ENCODE measurements at regions not wholly inside any gene's neighbourhood (a gene's known extent, or its start where the extent isn't known, plus 50 kb on each side); places are given as distances from the start of the nearest gene placed in this dataset.

DNA sequence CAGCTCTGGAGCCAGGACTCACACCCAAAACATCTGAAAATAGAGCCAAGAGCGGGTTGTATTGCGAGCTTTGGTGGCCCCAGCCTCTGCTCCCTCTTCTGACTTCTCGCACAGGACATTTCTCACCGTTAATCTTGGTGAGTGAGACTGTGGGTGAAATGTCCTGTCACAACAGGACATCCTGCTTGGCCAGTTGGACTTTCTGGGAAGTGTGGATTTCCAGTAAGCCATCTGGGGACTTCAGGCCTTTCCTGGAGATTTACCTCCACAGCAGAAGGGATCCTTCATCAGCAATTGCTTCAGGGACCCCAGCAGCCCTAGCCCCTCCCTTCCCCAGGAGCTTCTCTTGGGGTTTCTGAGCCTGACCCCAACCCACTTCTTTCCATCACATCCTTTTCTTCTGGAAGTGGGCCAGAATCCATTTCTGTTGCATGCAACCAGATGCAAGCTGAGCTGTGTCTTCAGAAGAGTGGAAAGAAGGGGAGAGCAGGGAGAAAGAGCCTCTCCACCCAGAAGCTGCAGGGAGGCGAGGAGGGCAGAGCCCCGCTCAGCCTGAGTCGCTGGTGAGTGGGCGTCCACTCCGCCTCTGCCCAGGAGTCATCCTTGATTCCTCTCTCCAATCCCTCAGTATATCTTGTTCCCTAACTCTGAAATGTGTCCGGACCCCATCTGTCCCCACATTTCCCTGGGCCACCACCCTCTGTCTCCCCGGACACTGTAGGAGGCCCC lies 50.3 kb upstream of the GADD45G start:
- DNase-seq, result no peak

DNA sequence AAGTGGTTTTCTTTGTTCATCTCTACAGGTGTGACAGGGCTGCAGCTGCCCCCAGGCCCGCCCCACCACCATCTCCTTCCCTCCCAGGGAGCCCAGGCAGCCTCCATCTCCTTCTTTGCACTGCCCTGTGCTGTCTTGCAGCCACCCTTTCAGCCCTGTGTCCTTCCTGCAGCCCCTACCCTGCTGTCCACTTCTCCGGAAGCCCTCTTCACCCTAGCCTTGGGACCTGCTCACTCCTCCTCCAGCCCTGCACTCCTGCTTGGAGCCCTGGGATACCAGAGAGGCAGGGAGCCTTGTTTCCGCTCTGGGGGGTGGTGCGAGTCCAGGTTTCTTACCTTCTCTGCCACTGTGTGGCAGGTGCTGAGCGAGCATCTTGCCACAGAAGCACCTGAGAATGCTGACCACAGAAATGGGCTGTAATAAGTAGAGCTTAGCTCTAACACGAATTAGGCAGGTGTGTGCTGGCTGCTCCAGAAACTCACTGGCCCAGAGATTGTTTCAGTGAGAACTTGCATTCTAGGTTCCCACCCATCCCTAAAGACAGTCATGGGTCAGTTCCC lies 51.3 kb upstream of the GADD45G start:
- no peak for DNase-seq

DNA sequence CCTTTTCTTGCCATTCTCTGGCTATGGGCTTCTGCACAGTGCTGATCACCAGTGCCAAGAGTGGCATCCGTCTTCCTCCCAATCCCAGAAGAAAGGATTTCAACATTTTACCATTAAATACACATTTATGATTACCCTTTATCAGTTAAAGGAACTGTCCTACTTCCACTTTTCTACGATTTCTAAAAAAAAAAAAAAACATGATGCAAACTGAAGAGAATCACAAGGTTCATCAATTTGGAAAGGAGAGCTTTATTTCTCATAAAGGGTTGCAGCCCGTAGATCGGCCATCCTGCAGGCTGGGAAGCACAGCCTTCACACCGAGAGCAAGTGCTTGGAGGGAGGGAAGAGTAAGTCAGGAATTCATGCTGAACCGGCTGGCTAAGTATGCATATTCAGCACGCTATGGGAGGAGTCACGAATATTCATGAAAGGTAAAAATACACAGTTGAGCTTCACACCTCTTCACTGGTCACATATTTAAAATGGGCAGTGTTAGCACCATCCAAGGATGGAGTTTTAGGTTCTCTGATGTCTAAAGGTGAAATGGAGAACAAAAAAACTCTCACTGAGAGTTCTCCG lies 52.5 kb upstream of the SEMA4D start:
- no peak for DNase-seq

DNA sequence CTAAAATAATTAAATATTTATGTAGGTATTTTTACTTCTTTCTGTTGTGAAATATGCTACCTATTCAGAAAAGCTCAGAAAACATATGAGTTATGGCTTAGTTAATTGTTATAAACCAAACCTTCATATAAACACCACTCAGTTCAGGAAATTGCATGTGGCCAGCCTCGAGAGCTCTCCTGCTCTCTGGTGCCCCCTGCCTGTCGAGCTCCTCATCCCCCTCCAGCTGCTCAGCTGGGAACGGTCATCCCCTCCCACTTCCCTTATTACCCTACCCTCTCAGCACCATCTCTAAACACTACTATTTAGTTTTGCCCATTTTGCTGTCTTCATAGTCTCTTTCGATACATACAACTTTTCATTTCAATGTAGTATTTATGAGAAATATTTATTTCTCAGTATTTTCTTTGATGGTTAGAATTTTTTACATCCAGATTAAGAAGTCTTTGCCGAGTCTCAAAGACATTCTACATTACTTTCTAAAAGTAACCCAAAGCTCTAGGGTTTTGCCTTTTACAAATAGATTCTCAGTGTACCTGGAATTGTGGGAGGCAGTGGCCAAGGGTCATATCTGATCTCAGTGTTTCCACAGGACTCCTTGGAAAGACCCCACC lies 51.2 kb upstream of the SEMA4D start:
- DNase-seq, result peak; percentile 76

DNA sequence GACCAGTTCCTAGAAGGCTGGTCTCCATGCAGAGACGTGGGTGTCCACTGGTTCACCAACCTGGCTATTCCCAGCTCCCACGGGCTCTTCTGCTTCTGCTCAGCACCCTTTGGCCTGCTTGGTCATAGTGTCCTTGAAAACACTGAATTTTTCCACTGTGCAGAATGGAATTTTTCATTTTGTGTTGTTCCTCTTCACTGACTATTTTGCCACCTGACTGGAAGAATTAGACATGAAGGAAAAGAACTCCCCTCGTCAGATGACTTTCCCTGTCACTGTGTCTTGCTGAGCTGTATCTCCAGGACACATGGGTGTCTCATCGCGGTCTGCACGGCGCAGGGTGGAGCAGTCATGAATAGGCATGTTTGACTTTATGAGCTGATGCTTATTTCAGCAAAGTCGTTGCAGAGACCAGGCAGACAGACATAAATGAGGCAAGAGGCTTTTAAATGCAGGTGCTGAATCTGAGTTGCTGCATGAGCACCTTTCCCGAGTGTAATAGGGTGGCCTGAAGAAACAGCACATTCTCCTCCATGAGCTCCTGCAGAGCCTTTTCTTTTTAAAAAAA lies 50.2 kb upstream of the SEMA4D start:
- no peak for DNase-seq

All from central memory CD4-positive, alpha-beta T cell (primary cell).